ENCODE measurements at regions not wholly inside any gene's neighbourhood (a gene's known extent, or its start where the extent isn't known, plus 50 kb on each side); places are given as distances from the start of the nearest gene placed in this dataset.

DNA sequence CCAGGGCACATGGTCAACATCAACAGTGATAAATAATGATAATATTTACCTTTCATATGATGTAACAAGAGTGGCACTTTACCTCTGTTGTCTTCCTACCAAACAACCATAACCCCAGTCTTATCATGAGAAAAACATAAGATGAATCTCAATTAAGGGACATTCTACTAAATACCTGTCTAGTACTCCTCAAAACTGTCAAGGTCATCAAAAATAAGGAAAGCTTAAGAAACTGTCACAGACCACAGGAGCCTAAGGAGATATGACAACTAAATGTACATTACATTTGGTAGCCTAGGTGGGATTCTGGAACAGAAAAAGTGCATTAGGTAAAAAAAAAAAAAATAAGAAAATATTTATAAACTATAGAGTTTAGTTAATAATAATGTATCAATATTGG lies 118.1 kb downstream of the CCDC34 start:
- DNase-seq (ENCODE audit: low spot score) (no peak), ATAC-seq (ENCODE audit: low FRiP score) (no peak)
- TF ChIP-seq CTCF (IDR thresholded peaks at IDR 0.05), result no peak

GRCh38 chr11:27242591-27242990 lies 120.4 kb downstream of the CCDC34 start:
- no peak for DNase-seq (ENCODE audit: low spot score)
- TF ChIP-seq CTCF (IDR thresholded peaks at IDR 0.05), result no peak
- no peak for ATAC-seq (ENCODE audit: low FRiP score)

GRCh38 chr11:27241311-27242122 lies 121.5 kb downstream of the CCDC34 start:
- no peak for ATAC-seq (ENCODE audit: low FRiP score)
- TF ChIP-seq CTCF (IDR thresholded peaks at IDR 0.05), result no peak
- no peak for DNase-seq (ENCODE audit: low spot score)

DNA sequence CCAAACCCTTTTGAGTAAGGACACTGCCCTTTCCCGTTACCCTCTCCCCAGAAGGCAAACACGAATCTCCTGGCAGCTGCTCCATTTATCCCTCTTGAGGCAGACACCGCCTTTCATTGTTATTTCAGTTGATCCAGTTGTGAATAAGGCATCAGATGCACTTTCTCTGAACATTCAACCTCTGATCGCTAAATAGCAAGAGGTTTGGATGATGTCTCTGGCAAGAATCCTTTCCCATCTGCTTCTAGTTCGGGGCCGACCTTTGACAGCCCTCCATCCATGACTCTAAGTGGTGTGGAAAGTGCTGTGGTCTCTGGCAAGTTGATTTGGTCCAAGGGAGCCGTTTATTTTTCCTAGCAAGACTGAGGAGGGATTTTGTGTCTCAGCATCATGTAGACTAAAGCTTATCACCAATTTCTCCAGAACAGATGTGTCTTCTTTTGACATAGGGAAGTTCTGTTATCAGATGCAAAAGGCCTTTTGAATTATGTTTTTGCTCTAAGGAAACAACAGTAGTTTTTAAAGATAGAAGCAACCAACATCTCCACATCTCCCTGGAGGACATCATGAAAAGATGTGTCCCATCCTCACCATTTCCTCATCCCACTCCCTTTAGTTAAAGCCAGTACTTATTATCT lies 123.6 kb downstream of the CCDC34 start:
- ATAC-seq (ENCODE audit: low FRiP score), result no peak
- no peak for DNase-seq (ENCODE audit: low spot score)
- no peak for TF ChIP-seq CTCF (IDR thresholded peaks at IDR 0.05)

- no peak for TF ChIP-seq CTCF (IDR thresholded peaks at IDR 0.05)
- ATAC-seq (ENCODE audit: low FRiP score) (no peak), DNase-seq (ENCODE audit: low spot score) (no peak)
These were observed 124.2 kb downstream of the CCDC34 start for GRCh38 chr11:27238811-27239210.

- DNase-seq (ENCODE audit: low spot score) (no peak), ATAC-seq (ENCODE audit: low FRiP score) (no peak)
- no peak for TF ChIP-seq CTCF (IDR thresholded peaks at IDR 0.05)
These were observed 125.4 kb downstream of the CCDC34 start for GRCh38 chr11:27237643-27238042.

- DNase-seq (ENCODE audit: low spot score) (no peak), ATAC-seq (ENCODE audit: low FRiP score) (no peak)
These were observed 128.1 kb downstream of the CCDC34 start for GRCh38 chr11:27234961-27235360.

More at GRCh38 chr11:27234961-27235360, 128.1 kb downstream of the CCDC34 start:
- TF ChIP-seq CTCF (IDR thresholded peaks at IDR 0.05), result no peak
